Lung (tissue), 11 donors: ENCODE measurements at regions not wholly inside any gene's neighbourhood (a gene's known extent, or its start where the extent isn't known, plus 50 kb on each side); places are given as distances from the start of the nearest gene placed in this dataset.

ENCODE experiments used
- ATAC-seq: fragments of 200-7000 bp; cut with Tn5 transposase; one replicate; pipeline ENCODE4 v1.9.1; 2020; ENCODE audit warnings: moderate number of reproducible peaks; ENCODE audit not compliant: insufficient read depth, low FRiP score
- DNase-seq, 3 donors: peaks; one replicate each; pipeline ENCODE4 v3.0.0-alpha.2; 2013 to 2017
- H3K27ac ChIP-seq, 2 donors: one replicate each; pipeline ENCODE4 v1.5.1; 2013; ENCODE audit warnings: mild to moderate bottlenecking in 2 of 2, moderate library complexity in 2 of 2, control low read depth in 1 of 2, inconsistent platforms in 1 of 2, low read depth in 1 of 2, low read length in 1 of 2
- H3K27me3 ChIP-seq, 3 donors: one replicate each; pipeline ENCODE4 v1.5.1; 2013; ENCODE audit warnings: low read length in 2 of 3; ENCODE audit not compliant: control insufficient read depth in 3 of 3, insufficient read depth in 3 of 3
- H3K36me3 ChIP-seq, 4 donors: one replicate each; pipeline ENCODE4 v1.5.1; 2013; ENCODE audit warnings: low read length in 4 of 4, mild to moderate bottlenecking in 1 of 4, moderate library complexity in 1 of 4; ENCODE audit not compliant: control insufficient read depth in 4 of 4, insufficient read depth in 4 of 4
- H3K4me1 ChIP-seq, 5 donors: one replicate each; pipeline ENCODE4 v1.5.1; 2013; ENCODE audit warnings: low read length in 5 of 5, mild to moderate bottlenecking in 2 of 5, moderate library complexity in 1 of 5; ENCODE audit not compliant: control insufficient read depth in 5 of 5, insufficient read depth in 5 of 5
- H3K4me3 ChIP-seq: one replicate; pipeline ENCODE4 v1.5.1; 2013; ENCODE audit warnings: mild to moderate bottlenecking, control low read depth, moderate library complexity
- H3K9ac ChIP-seq, 2 donors: one replicate each; pipeline ENCODE4 v1.5.1; 2013; ENCODE audit warnings: low read length in 2 of 2, control low read depth in 1 of 2; ENCODE audit not compliant: insufficient read depth in 1 of 2
- H3K9me3 ChIP-seq, 4 donors: one replicate each; pipeline ENCODE4 v1.5.1; 2013; ENCODE audit warnings: low read length in 3 of 4, mild to moderate bottlenecking in 1 of 4, moderate library complexity in 1 of 4; ENCODE audit not compliant: control insufficient read depth in 4 of 4, insufficient read depth in 3 of 4
- CTCF ChIP-seq: IDR thresholded peaks from 2 replicates; pipeline ENCODE4 v1.5.1; 2012; ENCODE audit warnings: mild to moderate bottlenecking; ENCODE audit errors: control extremely low read depth, extremely low read depth
- WGBS, 2 donors: extraction: QIAGEN DNeasy Blood & Tissue Kit; methylation state at CpG; one replicate each; pipeline ENCODE4 v1.1.7; 2013; 5-methylcytosine and 5-hydroxymethylcytosine counted together
- donor health status: control.
- donor health status: control.
- donor health status: Bipolar disorder and iron deficiency.
- donor health status: healthy.
- donor health status: DM: yes; HTN: yes; CAD: no.

- Histone ChIP-seq H3K4me1 (no peaks in the 10 kb centered on the region), H3K9me3 (peaks cover 0 to 5% (median 0%) of the 10 kb centered on the region in 4 donors), H3K9ac (no peak overlapping the region), H3K4me3 (no peak overlapping the region), H3K36me3 (no peaks in the 10 kb centered on the region), H3K27me3 (no peaks in the 10 kb centered on the region), H3K27ac (no peak overlapping the region)
- 50 to 67% methylated on average over 3 of the region's 3 CpGs for WGBS, 2 donors
- no peak for TF ChIP-seq CTCF
- DNase-seq (no peak), ATAC-seq (no peak)
Measured at GRCh38 chr15:46751303-46751702, 966.0 kb upstream of the SEMA6D start.

GRCh38 chr15:46753946-46754345 is 963.4 kb upstream of the SEMA6D start:
- no peak for ATAC-seq
- Histone ChIP-seq H3K4me3 (no peak overlapping the region), H3K4me1 (no peaks in the 10 kb centered on the region), H3K9me3 (peaks cover 0 to 5% (median 0%) of the 10 kb centered on the region in 4 donors), H3K36me3 (no peaks in the 10 kb centered on the region), H3K27me3 (no peaks in the 10 kb centered on the region), H3K27ac (no peak overlapping the region), H3K9ac (no peak overlapping the region)
- no peak for DNase-seq
- no peak for TF ChIP-seq CTCF
- 92 to 94% methylated on average over 4 of the region's 4 CpGs for WGBS, 2 donors

GRCh38 chr15:46763091-46763490 is 954.2 kb upstream of the SEMA6D start:
- no peak for DNase-seq
- WGBS, 2 donors, result 88 to 97% methylated on average over 1 of the region's 1 CpG
- Histone ChIP-seq H3K27ac (no peak overlapping the region), H3K36me3 (no peaks in the 10 kb centered on the region), H3K9ac (no peak overlapping the region), H3K27me3 (no peaks in the 10 kb centered on the region), H3K4me3 (no peak overlapping the region), H3K9me3 (no peaks in the 10 kb centered on the region), H3K4me1 (no peaks in the 10 kb centered on the region)
- no peak for TF ChIP-seq CTCF
- ATAC-seq, result no peak

GRCh38 chr15:46764851-46765250 is 952.5 kb upstream of the SEMA6D start:
- no peak for TF ChIP-seq CTCF
- no peak for DNase-seq
- no peaks in the 10 kb centered on the region for H3K27me3 ChIP-seq
- ATAC-seq, result no peak
- 90 to 91% methylated on average over 7 of the region's 7 CpGs for WGBS, 2 donors
- no peak overlapping the region for H3K9ac ChIP-seq
- no peak overlapping the region for H3K27ac ChIP-seq
- peaks cover 0 to 4% (median 2%) of the 10 kb centered on the region in 4 donors for H3K9me3 ChIP-seq
- H3K4me1 ChIP-seq, result no peaks in the 10 kb centered on the region
- H3K4me3 ChIP-seq, result no peak overlapping the region
- H3K36me3 ChIP-seq, result no peaks in the 10 kb centered on the region
